ENCODE measurements at regions not wholly inside any gene's neighbourhood (a gene's known extent, or its start where the extent isn't known, plus 50 kb on each side); places are given as distances from the start of the nearest gene placed in this dataset.

- TF ChIP-seq CTCF (IDR thresholded peaks at IDR 0.05; ENCODE audit: control extremely low read depth, extremely low read depth, low read depth, missing control alignments) = no peak
- DNase-seq (ENCODE audit: extremely low spot score) = no peak
- ChIA-PET POLR2A (no interaction called here), CTCF (interaction anchor here (1.7 kb wide), 1 partner anchor 10 kb away, joined by 5 read pairs; no protein-coding TSS in a partner anchor)
These were observed 565.2 kb downstream of the CCDC171 start for GRCh38 chr9:16118043-16118442.

DNA sequence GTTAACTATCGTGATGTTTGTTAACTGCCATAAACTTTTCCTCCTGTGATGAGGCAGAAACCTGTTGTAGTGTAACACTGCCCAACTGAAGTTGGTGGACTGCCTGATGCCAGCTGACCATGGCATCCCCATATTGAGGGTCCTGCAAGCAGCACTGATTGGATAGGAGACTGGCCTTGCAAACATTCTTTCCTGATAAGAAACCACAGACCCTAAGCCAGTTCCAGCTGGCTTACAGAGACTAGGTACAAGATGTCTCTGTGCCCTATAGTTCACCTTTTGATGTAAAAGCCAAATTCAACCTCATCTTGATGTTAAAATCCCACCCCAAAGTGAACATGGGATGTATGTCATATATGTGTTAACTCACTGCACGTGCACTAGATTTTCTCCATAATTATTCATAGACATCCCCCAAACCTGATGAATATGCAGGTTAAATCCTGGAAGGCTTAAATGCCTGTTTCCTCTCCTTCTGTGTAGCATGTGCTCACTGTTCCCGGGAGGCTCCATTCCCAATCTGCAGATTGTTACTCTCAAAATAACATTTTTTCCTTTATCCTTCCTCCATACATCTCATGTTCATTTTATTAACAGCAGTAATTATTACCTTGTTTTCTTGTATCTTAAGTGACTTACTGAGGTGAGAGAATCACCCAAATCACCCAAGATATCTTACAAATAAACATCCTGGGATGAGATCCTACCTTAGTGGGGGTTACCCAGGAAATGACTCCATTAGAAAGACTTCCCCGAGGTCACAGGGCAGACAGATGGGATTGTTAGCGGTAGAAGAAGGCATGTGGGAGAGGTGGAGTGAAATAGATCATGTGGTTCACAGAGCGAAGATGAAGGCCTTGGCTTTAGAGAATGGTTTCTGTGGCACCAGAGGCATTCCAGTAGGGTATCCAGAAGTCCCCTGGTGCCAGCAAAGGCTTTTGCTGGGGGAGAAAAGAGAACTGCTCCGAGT, 566.7 kb downstream of the CCDC171 start:
- ChIA-PET POLR2A (no interaction called here), CTCF (interaction anchor here (1.7 kb wide), 1 partner anchor 8 kb away, joined by 5 read pairs; no protein-coding TSS in a partner anchor)
- DNase-seq (ENCODE audit: extremely low spot score) = no peak
- TF ChIP-seq CTCF (IDR thresholded peaks at IDR 0.05; ENCODE audit: control extremely low read depth, extremely low read depth, low read depth, missing control alignments) = no peak

GRCh38 chr9:16120231-16120641, 567.4 kb downstream of the CCDC171 start:
- ChIA-PET POLR2A (no interaction called here), CTCF (no interaction called here)
- no peak for TF ChIP-seq CTCF (IDR thresholded peaks at IDR 0.05; ENCODE audit: control extremely low read depth, extremely low read depth, low read depth, missing control alignments)
- DNase-seq (ENCODE audit: extremely low spot score) = no peak

DNA sequence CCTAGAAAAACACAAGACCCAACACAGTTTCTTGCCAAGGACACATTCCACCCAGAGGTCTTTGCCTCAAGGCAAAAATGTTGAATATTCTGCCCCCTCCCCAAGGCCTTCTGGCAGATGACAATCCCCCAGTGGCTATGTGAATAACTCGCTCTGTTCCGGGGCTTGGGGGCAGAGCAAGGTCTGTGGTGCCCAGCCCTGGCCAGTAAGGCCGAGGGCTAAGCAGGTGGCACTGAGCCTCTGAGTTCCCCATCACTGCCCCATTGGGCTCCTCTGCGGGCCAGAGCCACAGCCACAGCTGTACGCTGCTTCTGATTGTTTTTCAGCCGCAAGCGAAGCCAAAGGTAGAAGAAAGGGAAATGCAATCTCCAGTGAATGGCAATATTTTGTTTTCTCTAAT, 567.9 kb downstream of the CCDC171 start:
- CTCF ChIA-PET = no interaction called here

DNA sequence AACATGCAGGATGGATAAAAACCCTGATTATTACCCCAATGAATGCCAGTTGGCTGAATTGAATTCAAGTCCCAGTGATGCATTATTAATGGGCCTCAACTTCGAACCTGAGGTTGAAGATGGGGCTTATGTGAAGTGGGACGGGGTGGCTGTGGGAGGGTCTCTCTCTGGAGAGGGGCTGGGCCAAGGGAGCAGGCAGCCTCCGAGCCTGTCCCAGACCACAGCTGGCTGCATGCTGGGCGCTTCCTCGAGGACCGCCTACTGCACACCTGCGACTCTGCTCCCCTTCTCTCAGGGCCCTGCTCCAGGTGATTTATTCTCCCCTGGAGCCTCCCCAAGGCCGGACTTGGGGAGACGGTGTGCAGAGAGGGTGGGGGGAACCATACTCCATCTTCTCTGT, 568.3 kb downstream of the CCDC171 start:
- DNase-seq (ENCODE audit: extremely low spot score) = no peak
- no peak for TF ChIP-seq CTCF (IDR thresholded peaks at IDR 0.05; ENCODE audit: control extremely low read depth, extremely low read depth, low read depth, missing control alignments)
- POLR2A ChIA-PET = no interaction called here
- CTCF ChIA-PET = no interaction called here

More for the DNA sequence above, 567.9 kb downstream of the CCDC171 start:
- DNase-seq (ENCODE audit: extremely low spot score) = no peak
- POLR2A ChIA-PET = no interaction called here
- TF ChIP-seq CTCF (IDR thresholded peaks at IDR 0.05; ENCODE audit: control extremely low read depth, extremely low read depth, low read depth, missing control alignments) = no peak

DNA sequence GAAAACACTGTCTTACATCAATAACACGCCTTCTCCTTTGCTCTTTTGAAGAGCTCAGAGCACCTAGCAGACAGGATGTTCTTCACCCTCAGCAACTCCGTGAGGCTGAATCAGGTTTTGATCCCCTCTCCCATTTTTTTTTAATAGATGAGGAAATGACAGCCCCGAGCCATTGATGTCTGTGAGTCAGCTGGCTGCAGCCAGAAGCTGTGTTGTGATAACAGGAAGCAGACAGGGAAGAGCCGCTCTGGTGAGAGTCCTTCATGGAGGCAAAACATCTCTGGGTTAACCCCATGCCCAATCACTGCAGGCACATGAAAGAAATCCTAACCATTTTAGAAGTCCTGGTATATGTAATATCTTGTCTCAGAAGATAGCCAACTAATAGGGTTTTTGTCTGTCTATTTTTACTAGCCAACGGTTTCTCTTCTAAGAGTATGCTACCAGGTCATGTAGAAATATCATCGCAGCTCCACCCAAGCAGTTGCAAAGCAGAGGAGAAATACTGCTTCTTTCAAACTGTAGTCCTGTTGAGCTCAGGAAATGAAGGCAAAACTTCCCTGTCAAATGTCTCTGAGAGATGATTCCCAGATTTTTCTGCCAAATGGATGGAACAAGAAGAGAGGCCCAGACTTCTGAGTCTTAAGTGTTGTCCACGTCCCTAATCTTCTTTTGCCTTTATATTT, 568.9 kb downstream of the CCDC171 start:
- DNase-seq (ENCODE audit: extremely low spot score) = no peak
- CTCF ChIA-PET = no interaction called here
- POLR2A ChIA-PET = no interaction called here

More for the DNA sequence above, 568.9 kb downstream of the CCDC171 start:
- TF ChIP-seq CTCF (IDR thresholded peaks at IDR 0.05; ENCODE audit: control extremely low read depth, extremely low read depth, low read depth, missing control alignments) = no peak

Data from GM10248 (cell line).